GM19455 (cell line): ENCODE measurements at regions not wholly inside any gene's neighbourhood (a gene's known extent, or its start where the extent isn't known, plus 50 kb on each side); places are given as distances from the start of the nearest gene placed in this dataset.

ENCODE experiments used
- ATAC-seq: cut with Tn5 transposase; IDR thresholded peaks from one replicate; pipeline ENCODE4 v1.9.1; 2021; ENCODE audit not compliant: unreplicated experiment

DNA sequence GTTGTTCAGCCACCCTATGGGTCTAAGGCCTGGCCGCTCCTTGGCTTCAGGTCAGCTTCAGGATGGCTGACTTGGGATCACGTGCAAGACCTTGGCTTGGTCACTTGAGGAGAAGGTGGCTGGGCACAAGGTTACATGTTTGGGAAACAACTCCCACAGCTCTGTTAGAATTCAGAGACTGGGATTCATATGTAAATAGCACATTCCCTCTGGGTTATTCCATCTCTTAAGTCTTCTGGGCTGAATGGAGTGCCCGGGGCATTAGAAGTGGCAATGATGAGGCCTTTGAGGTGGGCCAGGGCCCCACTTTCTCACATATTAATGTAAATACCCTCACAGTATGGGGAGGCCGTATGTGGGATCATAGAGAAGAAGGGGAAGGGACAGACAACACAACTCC is 150.9 kb downstream of the EFNB2 start:
- no peak for ATAC-seq

GRCh38 chr13:106383791-106384190 is 151.7 kb downstream of the EFNB2 start:
- ATAC-seq = no peak

GRCh38 chr13:106382534-106382933 is 152.9 kb downstream of the EFNB2 start:
- ATAC-seq = no peak

DNA sequence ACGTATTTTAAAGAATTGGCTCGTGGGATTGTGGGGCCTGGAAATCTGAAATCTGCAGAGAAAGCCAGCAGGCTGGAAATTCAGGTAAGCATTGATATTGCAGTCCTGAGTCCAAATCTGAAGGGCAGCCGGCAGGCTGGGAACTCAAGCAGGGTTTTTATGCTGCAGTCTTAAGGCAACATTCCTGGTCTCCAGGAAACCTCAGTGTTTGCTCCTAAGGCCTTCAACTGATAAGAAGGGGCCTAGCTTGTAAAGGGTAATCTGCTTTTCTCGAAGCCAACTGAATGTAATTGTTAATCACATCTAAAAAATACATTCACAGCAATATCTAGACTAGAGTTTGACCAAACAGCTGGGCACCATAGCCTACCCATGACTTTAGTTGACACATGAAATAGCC is 154.4 kb downstream of the EFNB2 start:
- no peak for ATAC-seq

GRCh38 chr13:106377931-106378662 is 157.4 kb downstream of the EFNB2 start:
- no peak for ATAC-seq

DNA sequence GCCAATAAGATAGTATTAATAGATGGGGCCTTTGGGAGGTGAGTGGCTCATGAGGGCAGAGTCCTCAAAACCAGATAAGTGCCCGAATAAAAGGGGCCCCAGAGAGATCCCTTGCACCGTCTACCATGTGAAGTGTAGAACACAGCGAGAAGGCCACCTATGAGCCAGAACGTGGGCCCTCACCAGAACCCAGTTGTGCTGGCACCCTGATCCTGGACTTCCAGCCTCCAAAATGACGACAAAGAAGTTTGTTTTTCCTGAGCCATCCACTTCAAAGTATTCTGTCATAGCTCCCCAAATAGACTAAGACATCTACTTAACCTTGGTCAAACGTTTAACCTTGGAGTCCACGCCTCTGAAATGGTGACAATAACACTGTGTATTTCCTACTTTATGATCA is 158.1 kb downstream of the EFNB2 start:
- no peak for ATAC-seq

GRCh38 chr13:106376401-106377112 is 158.9 kb downstream of the EFNB2 start:
- ATAC-seq = no peak

- ATAC-seq = no peak
Measured at GRCh38 chr13:106375085-106375484, 160.4 kb downstream of the EFNB2 start.

- no peak for ATAC-seq
Measured at GRCh38 chr13:106374631-106375030, 160.8 kb downstream of the EFNB2 start.

- peak; percentile 57 for ATAC-seq
Measured at GRCh38 chr13:106373989-106374572, 161.4 kb downstream of the EFNB2 start.

DNA sequence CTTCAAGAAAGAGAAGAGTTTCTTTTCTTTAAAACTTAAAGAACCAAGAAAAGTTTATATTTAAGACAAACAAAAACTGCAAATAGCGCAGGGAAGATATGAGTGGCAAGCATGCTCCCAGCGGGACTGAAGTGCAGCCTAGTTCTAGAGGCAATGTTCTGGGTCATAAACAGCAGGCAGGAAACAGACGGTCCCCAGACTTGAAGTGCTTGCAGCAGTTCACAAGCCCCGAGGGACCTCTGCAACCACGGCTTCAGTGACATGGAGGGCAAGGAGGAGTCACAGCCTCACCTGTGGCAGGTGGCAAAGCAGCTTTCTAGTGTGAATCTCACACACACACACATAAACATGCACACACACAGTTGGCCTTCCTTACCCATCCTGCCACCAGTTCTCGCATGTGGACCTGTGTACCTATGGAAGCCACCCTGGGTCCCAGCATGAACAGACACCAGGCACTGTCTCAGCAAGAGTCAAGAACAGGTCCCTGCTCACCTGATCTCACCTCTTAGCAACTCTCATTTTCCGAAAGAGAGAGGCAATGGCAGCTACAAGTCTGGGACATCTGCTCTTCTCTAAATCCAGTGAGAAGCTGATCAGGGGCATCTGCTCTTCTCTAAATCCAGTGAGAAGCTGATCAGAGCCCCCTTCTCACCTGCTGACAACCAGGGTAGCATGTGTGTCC is 162.0 kb downstream of the EFNB2 start:
- ATAC-seq = peak; percentile 63

GRCh38 chr13:106372199-106373155 is 163.0 kb downstream of the EFNB2 start:
- ATAC-seq = no peak

GRCh38 chr13:106371024-106371423 is 164.4 kb downstream of the EFNB2 start:
- ATAC-seq = no peak

DNA sequence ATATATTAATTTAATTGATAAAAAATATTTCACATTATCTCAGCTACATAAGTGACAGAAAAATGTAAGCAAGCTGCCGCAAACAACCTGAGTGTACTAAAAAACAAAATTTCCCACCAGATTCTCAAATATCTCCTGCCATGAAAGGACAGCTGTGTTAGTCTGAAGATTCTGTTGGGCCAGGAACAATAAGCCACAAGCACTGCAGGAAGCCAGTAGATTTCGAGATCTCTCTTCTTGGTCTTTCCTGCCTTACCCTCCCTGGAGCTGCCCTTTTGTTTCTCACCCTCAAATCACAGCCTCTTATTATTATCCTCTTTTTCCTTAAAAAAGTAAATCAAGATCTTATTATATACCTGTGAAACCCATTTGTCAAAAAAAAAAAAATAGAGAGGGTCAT is 165.6 kb downstream of the EFNB2 start:
- no peak for ATAC-seq

DNA sequence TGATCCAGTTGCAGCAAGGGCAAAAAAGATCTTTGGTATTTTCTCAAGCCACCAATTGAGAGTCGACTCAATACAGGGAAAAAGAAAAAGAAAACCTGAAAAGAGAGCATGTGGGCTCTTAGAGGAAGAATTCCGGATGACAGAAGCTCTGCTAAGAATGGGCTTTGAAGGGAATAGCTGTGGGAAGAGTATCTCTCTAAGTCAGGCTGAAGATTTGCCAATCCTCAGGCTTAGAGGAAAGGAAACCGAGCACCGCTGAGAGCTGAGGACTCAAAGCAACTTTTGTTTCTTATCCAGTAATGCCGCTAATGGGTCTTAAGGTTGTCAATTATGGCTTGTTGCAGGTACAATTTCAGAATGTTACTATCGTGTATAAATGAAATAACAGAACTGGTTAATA is 166.4 kb downstream of the EFNB2 start:
- no peak for ATAC-seq

DNA sequence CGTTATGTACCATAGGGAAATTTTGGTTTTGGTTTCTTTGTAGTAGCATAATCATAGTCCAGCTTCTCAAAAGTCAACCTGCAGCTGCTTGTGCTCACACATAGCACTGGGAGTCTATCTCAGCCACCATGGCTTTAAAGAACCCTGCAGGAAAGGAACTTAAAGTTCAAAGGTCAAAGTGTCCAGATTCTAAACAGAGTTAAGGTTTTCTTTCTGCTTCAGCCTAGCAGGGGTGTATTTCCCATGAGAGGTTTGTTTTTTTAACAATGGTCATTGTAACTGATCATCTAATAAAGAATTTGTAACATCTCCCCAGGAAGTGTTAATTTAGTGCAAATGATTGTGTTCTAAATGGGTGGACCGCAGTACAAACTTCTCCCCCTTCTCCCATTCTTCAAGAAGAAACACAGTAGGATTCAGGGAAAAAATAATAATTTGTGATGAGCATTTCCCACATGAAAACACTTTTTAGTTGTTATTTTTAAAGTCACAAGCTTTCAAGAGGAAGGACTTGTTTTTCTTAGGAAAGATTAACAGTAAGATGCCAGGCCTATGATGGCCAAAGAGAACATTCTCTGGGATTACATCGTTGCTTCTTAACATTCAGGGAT is 168.0 kb downstream of the EFNB2 start:
- ATAC-seq = no peak

GRCh38 chr13:106362707-106363106 is 172.8 kb downstream of the EFNB2 start:
- ATAC-seq = no peak

DNA sequence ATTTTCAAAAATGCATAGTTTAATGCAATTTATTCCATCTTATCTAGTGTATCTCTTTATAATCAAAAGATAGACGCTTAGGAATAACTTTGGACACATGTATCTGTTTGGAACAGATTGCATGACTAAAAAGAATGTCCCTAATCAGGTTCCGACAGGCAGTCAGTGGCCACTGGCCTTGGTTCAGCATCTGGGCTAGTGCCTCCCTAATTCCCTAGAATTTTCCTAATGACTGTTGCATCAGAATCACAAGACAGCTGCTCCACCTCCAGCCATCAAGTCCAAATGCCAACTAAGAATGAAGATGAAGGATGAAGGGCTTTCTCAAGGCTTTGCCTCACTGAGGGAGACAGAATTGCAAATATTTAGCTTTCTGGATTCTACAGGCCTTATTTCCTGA is 173.8 kb downstream of the EFNB2 start:
- ATAC-seq = no peak

GRCh38 chr13:106357198-106357597 is 178.3 kb downstream of the EFNB2 start:
- ATAC-seq = no peak

DNA sequence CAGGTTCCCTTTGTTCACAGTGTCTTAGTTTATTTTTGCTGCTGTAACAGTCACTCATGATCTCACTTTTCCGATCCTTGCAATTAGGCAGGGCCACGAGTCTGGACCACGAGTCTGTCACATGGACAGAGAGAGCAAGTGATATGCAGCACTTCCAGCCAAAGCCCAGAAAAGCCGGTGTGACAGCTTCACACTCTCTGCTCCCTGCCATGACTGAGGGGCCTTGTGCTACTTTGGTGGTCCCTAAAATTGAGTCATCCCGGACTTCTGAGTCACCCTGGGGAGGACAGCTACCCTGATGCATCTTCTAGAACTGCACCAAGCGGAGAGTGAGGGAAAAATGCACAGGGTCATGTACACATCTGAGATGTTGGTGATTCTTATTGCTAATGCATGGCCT is 179.6 kb downstream of the EFNB2 start:
- no peak for ATAC-seq
